ENCODE measurements at regions not wholly inside any gene's neighbourhood (a gene's known extent, or its start where the extent isn't known, plus 50 kb on each side); places are given as distances from the start of the nearest gene placed in this dataset.

GRCh38 chr16:16904601-16905000 is 525.7 kb downstream of the NPIPA7 start:
- TF ChIP-seq CTCF (IDR thresholded peaks at IDR 0.05), result no peak
- no peak for TF ChIP-seq POLR2A (IDR thresholded peaks at IDR 0.05)
